Liver (tissue), 8 donors: ENCODE measurements at regions not wholly inside any gene's neighbourhood (a gene's known extent, or its start where the extent isn't known, plus 50 kb on each side); places are given as distances from the start of the nearest gene placed in this dataset.
A peak's percentile ranks its signal among the peaks of the same experiment; 100 is the strongest.

Source experiments
- DNase-seq: peaks from one replicate; pipeline ENCODE4 v3.0.0-alpha.2; 2017; ENCODE audit warnings: low spot score
- H3K27ac ChIP-seq, 2 donors: one replicate each; pipeline ENCODE4 v1.7.0; 2013; ENCODE audit warnings: inconsistent platforms in 2 of 2, low read length in 2 of 2, control low read depth in 1 of 2, low read depth in 1 of 2, mild to moderate bottlenecking in 1 of 2
- H3K27me3 ChIP-seq, 4 donors: one replicate each; pipeline versions ENCODE4 v1.6.1 to v1.7.0; 2013; ENCODE audit warnings: low read length in 3 of 4, inconsistent platforms in 1 of 4, mild to moderate bottlenecking in 1 of 4, moderate library complexity in 1 of 4; ENCODE audit not compliant: control insufficient read depth in 4 of 4, insufficient read depth in 4 of 4
- H3K36me3 ChIP-seq, 4 donors: one replicate each; pipeline versions ENCODE4 v1.6.1 to v1.7.0; 2013; ENCODE audit warnings: low read length in 3 of 4, mild to moderate bottlenecking in 3 of 4, low read depth in 1 of 4, moderate library complexity in 1 of 4; ENCODE audit not compliant: control insufficient read depth in 4 of 4, insufficient read depth in 3 of 4
- H3K4me1 ChIP-seq, 4 donors: one replicate each; pipeline versions ENCODE4 v1.6.1 to v1.7.0; 2013; ENCODE audit warnings: low read length in 3 of 4, mild to moderate bottlenecking in 3 of 4, moderate library complexity in 1 of 4; ENCODE audit not compliant: control insufficient read depth in 4 of 4, insufficient read depth in 4 of 4
- H3K4me3 ChIP-seq, 3 donors: one replicate each; pipeline versions ENCODE4 v1.6.1 to v1.7.0; 2013; ENCODE audit warnings: low read length in 3 of 3, control low read depth in 1 of 3, low read depth in 1 of 3, mild to moderate bottlenecking in 1 of 3
- H3K9ac ChIP-seq, 2 donors: one replicate each; pipeline ENCODE4 v1.7.0; 2013; ENCODE audit warnings: low read length in 2 of 2, mild to moderate bottlenecking in 2 of 2, moderate library complexity in 2 of 2, control low read depth in 1 of 2, low read depth in 1 of 2
- H3K9me3 ChIP-seq, 4 donors: one replicate each; pipeline versions ENCODE4 v1.6.1 to v1.7.0; 2013; ENCODE audit warnings: low read length in 3 of 4; ENCODE audit not compliant: control insufficient read depth in 4 of 4
- EGR1 ChIP-seq, 2 donors: IDR thresholded peaks; 2 replicates each; pipeline ENCODE4 v1.6.1; 2016 to 2018; ENCODE audit warnings: antibody characterized with exemption in 2 of 2, low read depth in 2 of 2
- FOXA1 ChIP-seq: IDR thresholded peaks from 2 replicates; pipeline ENCODE4 v1.6.1; 2016; ENCODE audit warnings: antibody characterized with exemption
- FOXA2 ChIP-seq: IDR thresholded peaks from 2 replicates; pipeline ENCODE4 v1.6.1; 2016; ENCODE audit warnings: antibody characterized with exemption
- GABPA ChIP-seq, 2 donors: IDR thresholded peaks in 1 of 2; conservative IDR thresholded peaks in 1 of 2; 2 replicates each; pipeline ENCODE4 v1.6.1; 2016; ENCODE audit warnings: antibody characterized with exemption in 2 of 2, mild to moderate bottlenecking in 1 of 2, moderate library complexity in 1 of 2
- HNF4A ChIP-seq, 2 donors: conservative IDR thresholded peaks; 2 replicates each; pipeline ENCODE4 v1.6.1; 2016; ENCODE audit warnings: antibody characterized with exemption in 2 of 2, mild to moderate bottlenecking in 2 of 2
- HNF4G ChIP-seq: IDR thresholded peaks from 2 replicates; pipeline ENCODE4 v1.6.1; 2016; ENCODE audit warnings: antibody characterized with exemption
- JUND ChIP-seq, 2 donors: IDR thresholded peaks; 2 replicates each; pipeline ENCODE4 v1.6.1; 2016; ENCODE audit warnings: antibody characterized with exemption in 2 of 2
- NR2F2 ChIP-seq: IDR thresholded peaks from 2 replicates; pipeline ENCODE4 v1.6.1; 2016; ENCODE audit warnings: antibody characterized with exemption
- RAD21 ChIP-seq, 2 donors: IDR thresholded peaks; 2 replicates each; pipeline ENCODE4 v1.6.1; 2016; ENCODE audit warnings: antibody characterized with exemption in 2 of 2, mild to moderate bottlenecking in 2 of 2
- RXRA ChIP-seq, 2 donors: IDR thresholded peaks; 2 replicates each; pipeline ENCODE4 v1.6.1; 2017 to 2018; ENCODE audit warnings: antibody characterized with exemption in 2 of 2, mild to moderate bottlenecking in 1 of 2
- SP1 ChIP-seq: IDR thresholded peaks from 2 replicates; pipeline ENCODE4 v1.6.1; 2018; ENCODE audit warnings: antibody characterized with exemption, mild to moderate bottlenecking
- TAF1 ChIP-seq: conservative IDR thresholded peaks from 2 replicates; pipeline ENCODE4 v1.6.1; 2016; ENCODE audit warnings: antibody characterized with exemption, mild to moderate bottlenecking
- YY1 ChIP-seq: IDR thresholded peaks from 2 replicates; pipeline ENCODE4 v1.6.1; 2016; ENCODE audit warnings: antibody characterized with exemption, mild to moderate bottlenecking
- WGBS: extraction: QIAGEN DNeasy Blood & Tissue Kit; methylation state at CpG from one replicate; pipeline ENCODE4 v1.1.7; 2013; 5-methylcytosine and 5-hydroxymethylcytosine counted together
- TF ChIP-seq, protein P1 (sequence below): IDR thresholded peaks from 2 replicates; pipeline ENCODE4 v1.6.1; 2016; ENCODE audit warnings: antibody characterized with exemption, mild to moderate bottlenecking
- TF ChIP-seq, protein P2 (sequence below): IDR thresholded peaks from 2 replicates; pipeline ENCODE4 v1.6.1; 2016; ENCODE audit warnings: antibody characterized with exemption
- TF ChIP-seq, protein P3 (sequence below): fragments of 150-350 bp; IDR thresholded peaks from 2 replicates; pipeline ENCODE4 v1.5.1; 2017; ENCODE audit warnings: improper control_type of control experiment, low read depth, low read length; ENCODE audit not compliant: missing input control
- TF ChIP-seq, protein P4 (sequence below): IDR thresholded peaks from 2 replicates; pipeline ENCODE4 v1.6.1; 2016; ENCODE audit warnings: antibody characterized with exemption
- donor health status: healthy.
- donor health status: healthy.
- donor health status: healthy.
- donor health status: healthy.
- donor health status: healthy.

DNA sequence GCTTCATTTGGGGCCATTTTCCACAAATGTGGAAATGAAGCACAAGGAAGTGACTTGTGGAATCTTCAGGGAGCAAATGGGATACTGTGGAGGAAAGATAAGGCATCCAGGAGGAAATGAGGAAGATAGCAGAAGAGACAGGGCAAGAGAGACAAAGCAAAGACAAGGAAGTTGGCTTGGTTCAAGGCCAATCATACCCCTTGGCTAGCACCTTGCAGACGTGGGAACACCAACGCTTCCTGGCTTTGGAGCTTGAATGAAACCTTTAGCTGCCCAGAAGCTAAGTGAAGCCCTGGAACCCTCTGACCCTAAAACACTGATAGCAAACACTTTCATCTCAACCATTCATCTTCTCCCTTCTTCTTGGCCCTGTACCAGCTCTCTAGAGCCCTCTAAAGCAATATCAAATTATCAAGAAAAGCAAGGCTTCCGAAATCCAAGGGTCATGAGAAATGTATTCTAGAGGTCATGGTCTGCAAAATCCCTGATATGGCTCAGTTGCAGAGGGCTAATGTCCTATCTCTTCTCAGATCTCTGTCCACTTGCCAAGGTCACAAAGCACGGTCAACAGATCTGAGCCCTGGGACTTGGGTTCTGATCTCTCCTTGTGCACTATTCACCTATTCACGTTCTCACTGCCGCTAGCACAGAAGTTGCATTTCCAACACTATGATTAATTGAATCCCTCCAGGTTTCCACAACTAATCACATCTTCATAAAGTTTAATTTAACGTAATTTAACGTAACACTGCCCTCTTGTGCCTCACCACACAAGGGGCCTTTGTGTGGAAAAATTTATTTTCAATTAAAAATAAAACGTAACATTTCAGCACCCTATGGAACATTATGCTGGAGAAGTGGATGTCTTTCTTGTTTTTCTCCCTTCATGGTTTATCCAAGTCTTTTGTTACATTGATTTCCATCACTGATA, 557.6 kb upstream of the ADAMTS9 start:
- Histone ChIP-seq H3K9ac (no peak overlapping the region), H3K4me3 (no peak overlapping the region), H3K4me1 (no peaks in the 10 kb centered on the region), H3K36me3 (no peaks in the 10 kb centered on the region), H3K27ac (no peak overlapping the region), H3K9me3 (no peaks in the 10 kb centered on the region), H3K27me3 (no peaks in the 10 kb centered on the region)
- TF ChIP-seq NR2F2 (peak; percentile 9), GABPA (IDR thresholded peaks at IDR 0.05 in 1 of 2, conservative IDR thresholded peaks at IDR 0.05 in 1 of 2) (no peak), YY1 (no peak), TAF1 (no peak), RAD21 (IDR thresholded peaks at IDR 0.05) (peak; percentile 65 to 69), HNF4G (no peak), RXRA (IDR thresholded peaks at IDR 0.05) (no peak), FOXA1 (no peak), FOXA2 (no peak), EGR1 (IDR thresholded peaks at IDR 0.05; ENCODE audit: low read depth in 2 of 2) (no peak), SP1 (no peak), JUND (IDR thresholded peaks at IDR 0.05) (no peak), HNF4A (conservative IDR thresholded peaks at IDR 0.05) (no peak)
- TF ChIP-seq, protein P1, sequence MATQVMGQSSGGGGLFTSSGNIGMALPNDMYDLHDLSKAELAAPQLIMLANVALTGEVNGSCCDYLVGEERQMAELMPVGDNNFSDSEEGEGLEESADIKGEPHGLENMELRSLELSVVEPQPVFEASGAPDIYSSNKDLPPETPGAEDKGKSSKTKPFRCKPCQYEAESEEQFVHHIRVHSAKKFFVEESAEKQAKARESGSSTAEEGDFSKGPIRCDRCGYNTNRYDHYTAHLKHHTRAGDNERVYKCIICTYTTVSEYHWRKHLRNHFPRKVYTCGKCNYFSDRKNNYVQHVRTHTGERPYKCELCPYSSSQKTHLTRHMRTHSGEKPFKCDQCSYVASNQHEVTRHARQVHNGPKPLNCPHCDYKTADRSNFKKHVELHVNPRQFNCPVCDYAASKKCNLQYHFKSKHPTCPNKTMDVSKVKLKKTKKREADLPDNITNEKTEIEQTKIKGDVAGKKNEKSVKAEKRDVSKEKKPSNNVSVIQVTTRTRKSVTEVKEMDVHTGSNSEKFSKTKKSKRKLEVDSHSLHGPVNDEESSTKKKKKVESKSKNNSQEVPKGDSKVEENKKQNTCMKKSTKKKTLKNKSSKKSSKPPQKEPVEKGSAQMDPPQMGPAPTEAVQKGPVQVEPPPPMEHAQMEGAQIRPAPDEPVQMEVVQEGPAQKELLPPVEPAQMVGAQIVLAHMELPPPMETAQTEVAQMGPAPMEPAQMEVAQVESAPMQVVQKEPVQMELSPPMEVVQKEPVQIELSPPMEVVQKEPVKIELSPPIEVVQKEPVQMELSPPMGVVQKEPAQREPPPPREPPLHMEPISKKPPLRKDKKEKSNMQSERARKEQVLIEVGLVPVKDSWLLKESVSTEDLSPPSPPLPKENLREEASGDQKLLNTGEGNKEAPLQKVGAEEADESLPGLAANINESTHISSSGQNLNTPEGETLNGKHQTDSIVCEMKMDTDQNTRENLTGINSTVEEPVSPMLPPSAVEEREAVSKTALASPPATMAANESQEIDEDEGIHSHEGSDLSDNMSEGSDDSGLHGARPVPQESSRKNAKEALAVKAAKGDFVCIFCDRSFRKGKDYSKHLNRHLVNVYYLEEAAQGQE: no peak
- TF ChIP-seq, protein P2, sequence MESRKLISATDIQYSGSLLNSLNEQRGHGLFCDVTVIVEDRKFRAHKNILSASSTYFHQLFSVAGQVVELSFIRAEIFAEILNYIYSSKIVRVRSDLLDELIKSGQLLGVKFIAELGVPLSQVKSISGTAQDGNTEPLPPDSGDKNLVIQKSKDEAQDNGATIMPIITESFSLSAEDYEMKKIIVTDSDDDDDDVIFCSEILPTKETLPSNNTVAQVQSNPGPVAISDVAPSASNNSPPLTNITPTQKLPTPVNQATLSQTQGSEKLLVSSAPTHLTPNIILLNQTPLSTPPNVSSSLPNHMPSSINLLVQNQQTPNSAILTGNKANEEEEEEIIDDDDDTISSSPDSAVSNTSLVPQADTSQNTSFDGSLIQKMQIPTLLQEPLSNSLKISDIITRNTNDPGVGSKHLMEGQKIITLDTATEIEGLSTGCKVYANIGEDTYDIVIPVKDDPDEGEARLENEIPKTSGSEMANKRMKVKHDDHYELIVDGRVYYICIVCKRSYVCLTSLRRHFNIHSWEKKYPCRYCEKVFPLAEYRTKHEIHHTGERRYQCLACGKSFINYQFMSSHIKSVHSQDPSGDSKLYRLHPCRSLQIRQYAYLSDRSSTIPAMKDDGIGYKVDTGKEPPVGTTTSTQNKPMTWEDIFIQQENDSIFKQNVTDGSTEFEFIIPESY: no peak
- TF ChIP-seq, protein P3, sequence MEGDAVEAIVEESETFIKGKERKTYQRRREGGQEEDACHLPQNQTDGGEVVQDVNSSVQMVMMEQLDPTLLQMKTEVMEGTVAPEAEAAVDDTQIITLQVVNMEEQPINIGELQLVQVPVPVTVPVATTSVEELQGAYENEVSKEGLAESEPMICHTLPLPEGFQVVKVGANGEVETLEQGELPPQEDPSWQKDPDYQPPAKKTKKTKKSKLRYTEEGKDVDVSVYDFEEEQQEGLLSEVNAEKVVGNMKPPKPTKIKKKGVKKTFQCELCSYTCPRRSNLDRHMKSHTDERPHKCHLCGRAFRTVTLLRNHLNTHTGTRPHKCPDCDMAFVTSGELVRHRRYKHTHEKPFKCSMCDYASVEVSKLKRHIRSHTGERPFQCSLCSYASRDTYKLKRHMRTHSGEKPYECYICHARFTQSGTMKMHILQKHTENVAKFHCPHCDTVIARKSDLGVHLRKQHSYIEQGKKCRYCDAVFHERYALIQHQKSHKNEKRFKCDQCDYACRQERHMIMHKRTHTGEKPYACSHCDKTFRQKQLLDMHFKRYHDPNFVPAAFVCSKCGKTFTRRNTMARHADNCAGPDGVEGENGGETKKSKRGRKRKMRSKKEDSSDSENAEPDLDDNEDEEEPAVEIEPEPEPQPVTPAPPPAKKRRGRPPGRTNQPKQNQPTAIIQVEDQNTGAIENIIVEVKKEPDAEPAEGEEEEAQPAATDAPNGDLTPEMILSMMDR: peak; percentile 35
- TF ChIP-seq, protein P4, sequence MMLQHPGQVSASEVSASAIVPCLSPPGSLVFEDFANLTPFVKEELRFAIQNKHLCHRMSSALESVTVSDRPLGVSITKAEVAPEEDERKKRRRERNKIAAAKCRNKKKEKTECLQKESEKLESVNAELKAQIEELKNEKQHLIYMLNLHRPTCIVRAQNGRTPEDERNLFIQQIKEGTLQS: no peak
- 61% methylated on average over 9 of the region's 9 CpGs for WGBS
- DNase-seq: no peak
